Muscle of leg (tissue), 3 donors: ENCODE measurements at regions not wholly inside any gene's neighbourhood (a gene's known extent, or its start where the extent isn't known, plus 50 kb on each side); places are given as distances from the start of the nearest gene placed in this dataset.
"Not testable (repeated sequence)": the region's sequence is repeated elsewhere in the genome, so short reads cannot be mapped to it uniquely, and the experiment has no call there.

Experiments
- DNase-seq: peaks from one replicate; pipeline ENCODE4 v3.0.0; 2013
- H3K27ac ChIP-seq: one replicate; pipeline ENCODE4 v1.5.1; 2013; ENCODE audit warnings: mild to moderate bottlenecking, low read length, control low read depth
- H3K27me3 ChIP-seq: one replicate; pipeline ENCODE4 v1.6.1; 2013; ENCODE audit warnings: low read length; ENCODE audit not compliant: control insufficient read depth, insufficient read depth
- H3K36me3 ChIP-seq: one replicate; pipeline ENCODE4 v1.6.1; 2013; ENCODE audit warnings: low read length; ENCODE audit not compliant: control insufficient read depth, insufficient read depth
- H3K4me1 ChIP-seq: one replicate; pipeline ENCODE4 v1.6.1; 2013; ENCODE audit warnings: low read length; ENCODE audit not compliant: control insufficient read depth, insufficient read depth
- H3K4me3 ChIP-seq: one replicate; pipeline ENCODE4 v1.5.1; 2013; ENCODE audit warnings: low read length, control low read depth
- H3K9me3 ChIP-seq: replicated peaks from 2 replicates; pipeline ENCODE4 v1.6.1; 2013; ENCODE audit warnings: low read depth, low read length; ENCODE audit not compliant: control insufficient read depth
- WGBS: methylation state at CpG from one replicate; pipeline ENCODE4 v1.1.5; 2013; ENCODE audit warnings: missing lambda C conversion rate; ENCODE audit not compliant: insufficient coverage; 5-methylcytosine and 5-hydroxymethylcytosine counted together

DNA sequence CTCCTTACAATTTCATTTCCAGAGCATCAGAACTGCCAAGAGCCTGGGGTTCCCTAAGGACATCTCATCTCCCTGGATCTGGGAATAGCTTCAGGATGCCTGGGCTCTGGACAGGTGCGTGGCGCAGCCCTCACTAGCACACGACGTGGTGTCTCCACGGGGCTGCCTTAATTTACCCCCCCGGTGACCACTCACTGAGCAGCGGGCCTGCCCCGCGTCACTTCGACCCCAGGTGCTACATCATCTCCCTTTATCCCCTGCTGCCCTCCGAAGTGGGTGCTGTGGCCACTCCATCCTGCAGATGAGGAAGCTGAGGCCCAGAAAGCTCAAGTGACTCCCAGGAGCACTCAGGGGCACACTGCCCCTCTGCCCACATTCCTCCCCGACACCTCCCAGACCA is 177.8 kb upstream of the SFSWAP start:
- Histone ChIP-seq H3K36me3 (no peaks in the 10 kb centered on the region), H3K4me1 (no peaks in the 10 kb centered on the region), H3K27ac (no peak overlapping the region), H3K9me3 (no peaks in the 10 kb centered on the region), H3K4me3 (no peak overlapping the region), H3K27me3 (peaks cover 3% of the 10 kb centered on the region)
- DNase-seq: no peak
- WGBS: 90% methylated on average over 9 of the region's 12 CpGs

DNA sequence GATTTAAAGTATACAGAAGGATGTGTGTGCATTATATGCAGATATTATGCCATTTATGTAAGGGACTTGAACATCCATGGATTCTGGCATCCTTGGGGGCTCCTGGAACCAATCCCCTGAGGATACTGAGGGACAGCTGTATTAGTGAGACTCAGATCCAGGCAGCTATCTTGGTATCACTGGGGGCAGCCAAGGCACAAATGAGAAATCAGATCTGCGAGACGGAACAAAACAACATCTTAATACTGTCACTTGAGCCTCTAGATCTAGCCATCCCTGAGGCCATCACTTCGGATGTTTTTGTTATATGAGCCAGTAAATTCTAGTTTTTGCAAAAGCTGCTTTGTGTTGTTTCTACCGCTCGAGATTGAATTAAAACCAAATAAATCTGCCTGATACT is 175.1 kb upstream of the SFSWAP start:
- no peak for DNase-seq
- H3K27ac ChIP-seq: no peak overlapping the region

GRCh38 chr12:131536337-131536736 is 174.6 kb upstream of the SFSWAP start:
- no peak overlapping the region for H3K4me3 ChIP-seq
- DNase-seq: no peak
- no peak overlapping the region for H3K27ac ChIP-seq
- peaks cover 3% of the 10 kb centered on the region for H3K27me3 ChIP-seq
- no peaks in the 10 kb centered on the region for H3K36me3 ChIP-seq
- 74% methylated on average over 7 of the region's 11 CpGs for WGBS
- H3K9me3 ChIP-seq: no peaks in the 10 kb centered on the region
- H3K4me1 ChIP-seq: no peaks in the 10 kb centered on the region

More for the DNA sequence above, 175.1 kb upstream of the SFSWAP start:
- Histone ChIP-seq H3K27me3 (peaks cover 3% of the 10 kb centered on the region), H3K4me1 (no peaks in the 10 kb centered on the region), H3K36me3 (no peaks in the 10 kb centered on the region), H3K9me3 (no peaks in the 10 kb centered on the region), H3K4me3 (no peak overlapping the region)
- no CpG with 5 or more reads among the region's 5 CpGs for WGBS

DNA sequence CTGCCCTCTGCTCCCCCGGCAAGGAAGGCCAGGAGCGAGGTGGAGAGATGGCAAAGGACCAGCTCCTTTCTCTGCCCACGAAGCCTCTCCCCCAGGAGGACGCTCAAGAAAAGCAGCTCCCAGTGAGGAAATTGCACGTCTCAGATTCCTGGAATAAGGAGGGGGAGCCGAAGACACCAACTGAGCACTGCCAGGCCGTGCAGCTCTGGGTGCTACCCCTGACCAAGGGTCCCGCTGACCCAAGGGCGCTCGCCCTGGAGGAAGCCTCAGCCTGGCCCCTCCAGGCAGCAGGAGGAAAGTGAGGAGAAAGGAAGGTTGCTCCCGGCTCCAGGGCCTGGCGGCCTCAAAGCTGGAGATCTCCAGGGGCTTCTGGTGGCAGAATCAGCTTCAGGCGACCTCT is 174.1 kb upstream of the SFSWAP start:
- no peaks in the 10 kb centered on the region for H3K9me3 ChIP-seq
- no peak for DNase-seq

DNA sequence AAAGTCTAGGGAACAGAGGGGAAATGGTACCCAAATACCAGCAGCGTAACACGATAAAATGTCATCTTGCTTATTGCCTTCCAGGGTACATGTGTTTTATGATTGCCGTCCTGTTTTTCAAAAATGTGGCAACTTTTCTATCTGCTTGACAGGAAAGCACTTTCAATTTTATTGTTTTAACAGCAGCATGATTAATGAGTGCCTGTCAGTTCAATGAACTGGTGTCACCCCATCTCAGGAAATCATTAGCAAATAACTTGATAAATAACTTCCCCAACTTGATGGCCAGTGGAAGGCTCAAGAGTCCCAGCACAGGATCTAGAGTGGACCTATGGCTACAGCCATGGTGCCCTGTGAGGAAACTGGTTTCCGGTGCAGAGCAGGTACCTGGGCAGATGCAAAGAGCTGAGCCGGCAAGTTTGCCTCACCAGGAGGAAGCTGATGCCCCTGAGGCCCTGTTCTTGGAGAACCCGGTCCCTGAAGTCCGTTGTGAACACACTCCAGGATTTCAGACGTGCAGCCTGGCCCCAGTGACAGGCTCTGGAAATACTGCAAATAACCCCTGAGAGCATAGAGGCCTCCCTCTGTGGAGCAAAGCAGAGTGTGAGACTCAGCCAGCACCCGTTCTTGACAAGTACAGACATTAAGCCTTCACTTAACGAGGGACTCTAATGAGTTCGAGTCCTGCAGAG is 173.5 kb upstream of the SFSWAP start:
- no peaks in the 10 kb centered on the region for H3K36me3 ChIP-seq
- H3K27me3 ChIP-seq: peaks cover 3% of the 10 kb centered on the region
- WGBS: 25% methylated on average over 9 of the region's 11 CpGs
- no peaks in the 10 kb centered on the region for H3K4me1 ChIP-seq
- H3K9me3 ChIP-seq: no peaks in the 10 kb centered on the region
- no peak for DNase-seq
- H3K4me3 ChIP-seq: no peak overlapping the region
- no peak overlapping the region for H3K27ac ChIP-seq

More for the DNA sequence above, 174.1 kb upstream of the SFSWAP start:
- H3K4me3 ChIP-seq: no peak overlapping the region
- no peak overlapping the region for H3K27ac ChIP-seq
- WGBS: 53% methylated on average over 11 of the region's 13 CpGs
- H3K36me3 ChIP-seq: no peaks in the 10 kb centered on the region
- H3K4me1 ChIP-seq: no peaks in the 10 kb centered on the region
- H3K27me3 ChIP-seq: peaks cover 3% of the 10 kb centered on the region

- peaks cover 3% of the 10 kb centered on the region for H3K27me3 ChIP-seq
- H3K27ac ChIP-seq: no peak overlapping the region
- H3K36me3 ChIP-seq: no peaks in the 10 kb centered on the region
- no peaks in the 10 kb centered on the region for H3K4me1 ChIP-seq
- WGBS: 100% methylated on average over 2 of the region's 2 CpGs
- H3K9me3 ChIP-seq: no peaks in the 10 kb centered on the region
- DNase-seq: no peak
- H3K4me3 ChIP-seq: no peak overlapping the region
These were observed 171.5 kb upstream of the SFSWAP start for GRCh38 chr12:131539381-131539780.

DNA sequence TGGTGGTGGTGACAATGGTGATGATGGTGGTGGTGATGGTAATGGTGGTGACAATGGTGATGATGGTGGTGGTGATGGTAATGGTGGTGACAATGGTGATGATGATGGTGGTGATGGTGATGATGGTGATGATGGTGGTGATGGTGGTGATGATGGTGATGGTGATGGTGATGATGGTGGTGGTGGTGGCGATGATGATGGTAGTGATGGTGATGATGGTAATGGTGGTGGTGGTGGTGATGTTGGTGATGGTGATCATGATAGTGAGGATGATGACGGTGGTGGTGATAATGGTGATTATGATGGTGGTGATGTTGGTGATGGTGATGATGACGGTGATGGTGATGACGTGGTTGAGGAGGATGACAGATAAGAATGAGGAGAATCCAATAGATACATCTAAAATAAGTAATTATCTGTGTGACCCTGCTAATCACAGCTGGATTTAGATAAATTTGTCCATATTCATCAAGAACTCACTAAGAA is 170.7 kb upstream of the SFSWAP start:
- H3K27me3 ChIP-seq: no peaks in the 10 kb centered on the region
- DNase-seq: no peak
- H3K27ac ChIP-seq: no peak overlapping the region
- H3K4me3 ChIP-seq: no peak overlapping the region
- no peaks in the 10 kb centered on the region for H3K4me1 ChIP-seq
- WGBS: 83% methylated on average over 1 of the region's 4 CpGs
- H3K36me3 ChIP-seq: no peaks in the 10 kb centered on the region
- no peaks in the 10 kb centered on the region for H3K9me3 ChIP-seq

- not testable (repeated sequence) for H3K4me3 ChIP-seq, H3K4me1 ChIP-seq, H3K36me3 ChIP-seq, H3K9me3 ChIP-seq, H3K27ac ChIP-seq, H3K27me3 ChIP-seq, DNase-seq
- no CpG with 5 or more reads among the region's 1 CpG for WGBS
These were observed 169.4 kb upstream of the SFSWAP start for GRCh38 chr12:131541512-131541911.

GRCh38 chr12:131542351-131542750 is 168.5 kb upstream of the SFSWAP start:
- Histone ChIP-seq H3K27ac (no peak overlapping the region), H3K4me1 (no peaks in the 10 kb centered on the region), H3K36me3 (no peaks in the 10 kb centered on the region), H3K9me3 (no peaks in the 10 kb centered on the region), H3K4me3 (no peak overlapping the region), H3K27me3 (no peaks in the 10 kb centered on the region)
- DNase-seq: no peak
- WGBS: 73% methylated on average over 4 of the region's 4 CpGs

DNA sequence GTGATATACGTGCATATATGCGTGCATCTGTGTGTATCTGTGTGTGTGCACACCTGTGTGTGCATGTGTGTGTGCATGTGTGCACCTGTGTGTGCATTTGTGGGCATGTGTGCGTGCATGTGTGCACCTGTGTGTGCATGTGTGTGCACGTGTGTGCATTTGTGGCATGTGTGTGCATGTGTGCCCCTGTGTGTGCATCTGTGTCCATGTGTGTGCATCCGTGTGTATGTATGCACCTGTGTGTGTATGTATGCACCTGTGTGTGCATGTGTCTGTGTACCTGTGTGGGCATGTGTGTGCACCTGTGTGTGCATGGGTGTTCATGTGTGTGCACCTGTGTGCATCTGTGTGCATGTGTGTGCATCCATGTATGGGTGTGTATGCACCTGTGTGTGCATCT is 167.8 kb upstream of the SFSWAP start:
- Histone ChIP-seq H3K4me1 (no peaks in the 10 kb centered on the region), H3K27ac (no peak overlapping the region), H3K9me3 (no peaks in the 10 kb centered on the region), H3K4me3 (no peak overlapping the region), H3K27me3 (no peaks in the 10 kb centered on the region), H3K36me3 (no peaks in the 10 kb centered on the region)
- DNase-seq: no peak
- 96% methylated on average over 5 of the region's 5 CpGs for WGBS

DNA sequence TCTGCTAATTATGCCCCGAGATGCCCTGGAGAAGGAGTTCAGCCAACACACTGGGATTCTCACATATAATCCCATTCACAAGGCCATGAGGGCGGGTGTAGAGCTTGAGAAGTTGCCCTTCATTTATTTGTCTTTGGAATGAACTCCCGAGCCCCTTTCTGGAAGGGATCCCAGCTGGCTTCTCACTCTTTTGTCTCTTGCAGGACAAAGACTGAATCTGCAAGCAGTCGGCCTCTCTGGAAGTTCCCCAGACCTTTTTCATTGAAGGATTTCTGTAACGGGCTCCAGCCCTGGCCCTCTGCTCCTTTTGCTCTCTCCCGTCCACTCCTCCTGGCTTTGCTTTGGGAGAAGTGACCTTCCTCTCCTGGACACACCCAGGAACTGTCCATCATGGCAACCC is 163.3 kb upstream of the SFSWAP start:
- Histone ChIP-seq H3K27ac (no peak overlapping the region), H3K36me3 (no peaks in the 10 kb centered on the region), H3K4me3 (no peak overlapping the region), H3K9me3 (no peaks in the 10 kb centered on the region), H3K4me1 (no peaks in the 10 kb centered on the region), H3K27me3 (no peaks in the 10 kb centered on the region)
- DNase-seq: peak; percentile 3
- 41% methylated on average over 4 of the region's 6 CpGs for WGBS
